Endothelial cell of umbilical vein (primary cell): ENCODE measurements at regions not wholly inside any gene's neighbourhood (a gene's known extent, or its start where the extent isn't known, plus 50 kb on each side); places are given as distances from the start of the nearest gene placed in this dataset.

Experiments used
- BruUV-seq: library from RNA; stranded (reverse); fragments of 400-500 nt; replicated peaks from 2 replicates; lab custom pipeline; 2021; lab: Mats Ljungman, UMichigan
- CTCF ChIA-PET: fragments of 300-600, 350-600 bp; sonication (Branson Sonifier 250); formaldehyde crosslinking; loops from one replicate; lab custom pipeline; 2021; ENCODE audit warnings: antibody characterized with exemption, inconsistent platforms; lab: Charles Lee
- POLR2A ChIA-PET: fragments of 300-600, 350-600 bp; sonication (Branson Sonifier 250); formaldehyde crosslinking; loops from one replicate; lab custom pipeline; 2021; ENCODE audit warnings: antibody characterized with exemption, inconsistent platforms; lab: Charles Lee
- DNase-seq: peaks from one replicate; pipeline ENCODE4 v3.0.0-alpha.2; 2011; ENCODE audit warnings: low read depth, low spot score
- FAIRE-seq: peaks from 2 replicates; lab custom pipeline; 2011; peaks lifted over from hg19 to GRCh38; lab: Jason Lieb, UNC
- H2AFZ ChIP-seq: 2 replicates; pipeline ENCODE4 v1.6.0; 2012; ENCODE audit warnings: low read depth, low read length, control low read depth, inconsistent platforms
- H3K27ac ChIP-seq: 2 replicates; pipeline ENCODE4 v1.5.1; 2011; ENCODE audit warnings: low read depth, mild to moderate bottlenecking, control low read depth, low read length, moderate library complexity; ENCODE audit not compliant: insufficient read depth
- H3K27me3 ChIP-seq, 2 experiments: 2 replicates each; pipeline versions ENCODE4 v1.6.0 to v1.6.1; 2011; ENCODE audit warnings: low read length in 2 of 2, mixed read lengths in 1 of 2; ENCODE audit not compliant: control insufficient read depth in 2 of 2, insufficient read depth in 2 of 2
- H3K36me3 ChIP-seq, 2 experiments: 2 replicates in 1 of 2; 3 replicates in 1 of 2; pipeline ENCODE4 v1.5.1; 2011; ENCODE audit warnings: low read length in 2 of 2, mild to moderate bottlenecking in 1 of 2, moderate library complexity in 1 of 2; ENCODE audit not compliant: control insufficient read depth in 2 of 2, insufficient read depth in 2 of 2; ENCODE audit errors: extremely low read depth in 1 of 2
- H3K4me1 ChIP-seq: 3 replicates; pipeline ENCODE4 v1.5.1; 2011; ENCODE audit warnings: mild to moderate bottlenecking, low read length; ENCODE audit not compliant: control insufficient read depth, insufficient read depth; ENCODE audit errors: extremely low read depth
- H3K4me2 ChIP-seq: 2 replicates; pipeline ENCODE4 v1.6.1; 2011; ENCODE audit warnings: low read length, control low read depth, mixed read lengths; ENCODE audit not compliant: insufficient read depth
- H3K4me3 ChIP-seq, 3 experiments: fragments of 200-600 bp in 1 of 3; sonication (generic), shearing (Covaris generic) in 1 of 3; replicated peaks in 1 of 3; 2 replicates each; pipeline ENCODE4 v1.5.1; 2011 to 2016; ENCODE audit warnings: control low read depth in 3 of 3, low read length in 3 of 3, mild to moderate bottlenecking in 2 of 3, inconsistent platforms in 1 of 3, low read depth in 1 of 3, moderate library complexity in 1 of 3; ENCODE audit not compliant: insufficient read depth in 1 of 3
- H3K79me2 ChIP-seq: 2 replicates; pipeline ENCODE4 v1.6.0; 2012; ENCODE audit warnings: low read length, inconsistent platforms; ENCODE audit not compliant: control insufficient read depth, insufficient read depth
- H3K9ac ChIP-seq: replicated peaks from 2 replicates; pipeline ENCODE3; 2011; ENCODE audit warnings: low read length, control low read depth; ENCODE audit not compliant: insufficient read depth; ENCODE audit errors: extremely low read depth
- H3K9me1 ChIP-seq: replicated peaks from 3 replicates; pipeline ENCODE4 v1.6.0; 2011; ENCODE audit warnings: mild to moderate bottlenecking, low read length; ENCODE audit not compliant: control insufficient read depth, insufficient read depth; ENCODE audit errors: extremely low read depth
- H3K9me3 ChIP-seq: replicated peaks from 2 replicates; pipeline ENCODE4 v1.5.1; 2012; ENCODE audit warnings: low read length, inconsistent platforms; ENCODE audit not compliant: control insufficient read depth, insufficient read depth
- H4K20me1 ChIP-seq: replicated peaks from 2 replicates; pipeline ENCODE3; 2011; ENCODE audit warnings: mild to moderate bottlenecking, low read length; ENCODE audit not compliant: control insufficient read depth, insufficient read depth; ENCODE audit errors: extremely low read depth
- CTCF ChIP-seq, 2 donors: IDR thresholded peaks; 1 replicate in 1 of 2; 2 replicates in 1 of 2; pipeline ENCODE4 v1.5.1; 2011; ENCODE audit warnings: low read length in 2 of 2, mild to moderate bottlenecking in 2 of 2, moderate library complexity in 2 of 2, control low read depth in 1 of 2, inconsistent platforms in 1 of 2, low read depth in 1 of 2; ENCODE audit not compliant: insufficient read depth in 1 of 2; ENCODE audit errors: extremely low read depth in 1 of 2
- EZH2 ChIP-seq: IDR thresholded peaks from 2 replicates; pipeline ENCODE4 v1.6.1; 2012; ENCODE audit warnings: borderline replicate concordance, low read depth, mild to moderate bottlenecking, moderate library complexity, low read length, inconsistent platforms; ENCODE audit not compliant: severe bottlenecking
- FOS ChIP-seq: IDR thresholded peaks from 2 replicates; pipeline ENCODE4 v1.6.1; 2011; ENCODE audit warnings: mild to moderate bottlenecking, low read length, moderate library complexity, borderline replicate concordance; ENCODE audit not compliant: insufficient read depth
- GATA2 ChIP-seq: IDR thresholded peaks from 2 replicates; pipeline ENCODE4 v1.7.0; 2011; ENCODE audit warnings: low read depth, mild to moderate bottlenecking, moderate library complexity, mixed read lengths, low read length; ENCODE audit not compliant: insufficient read length, insufficient read depth
- JUN ChIP-seq: IDR thresholded peaks from 2 replicates; pipeline ENCODE4 v1.6.1; 2011; ENCODE audit warnings: borderline replicate concordance, low read depth; ENCODE audit not compliant: insufficient read length, insufficient read depth
- MAX ChIP-seq: IDR thresholded peaks from 2 replicates; pipeline ENCODE4 v1.6.1; 2011; ENCODE audit not compliant: insufficient read depth, insufficient read length
- MYC ChIP-seq: IDR thresholded peaks from one replicate; pipeline ENCODE4 v1.6.1; 2011; ENCODE audit warnings: mild to moderate bottlenecking, low read depth, low read length
- POLR2A ChIP-seq: IDR thresholded peaks from 2 replicates; pipeline ENCODE4 v1.6.1; 2012; ENCODE audit warnings: low read depth, mild to moderate bottlenecking, control low read depth, low read length
- POLR2AphosphoS5 ChIP-seq: IDR thresholded peaks from 2 replicates; pipeline ENCODE4 v1.6.1; 2012; ENCODE audit warnings: low read depth, mild to moderate bottlenecking, control low read depth, low read length, moderate library complexity; ENCODE audit not compliant: insufficient read depth
- dilution Hi-C: fragments of 300-500 bp; cut with MboI; formaldehyde crosslinking; loops from one replicate; pipeline ENCODE4 v1.15.0; 2019; ENCODE audit warnings: low sequenced_read_pairs; ENCODE audit not compliant: extremely low pct_ligation_motif_present
- intact Hi-C: fragments of 100-400 bp; cut with micrococcal nuclease; formaldehyde crosslinking; loops from one replicate; pipeline ENCODE4 v1.10.0; 2022

- CTCF ChIA-PET, result no interaction called here
- no peak overlapping the region for H3K4me2 ChIP-seq
- POLR2A ChIA-PET, result no interaction called here
- BruUV-seq, result no TSS peak
- H3K9me3 ChIP-seq, result peaks cover 11% of the 10 kb centered on the region
- no peak overlapping the region for H3K27ac ChIP-seq
- DNase-seq (no peak), FAIRE-seq (no peak)
- H3K9ac ChIP-seq, result no peak overlapping the region
- H3K9me1 ChIP-seq, result no peaks in the 10 kb centered on the region
- H3K4me1 ChIP-seq, result no peaks in the 10 kb centered on the region
- TF ChIP-seq MYC (no peak), EZH2 (no peak), GATA2 (no peak), FOS (no peak), POLR2A (no peak), POLR2AphosphoS5 (no peak), CTCF (IDR thresholded peaks at IDR 0.05; ENCODE audit: extremely low read depth in 1 of 2, insufficient read depth in 1 of 2, low read depth in 1 of 2, low read length in 2 of 2) (no peak), JUN (no peak), MAX (no peak)
- H3K36me3 ChIP-seq, result no peaks in the 10 kb centered on the region
- H3K4me3 ChIP-seq, result no peak overlapping the region
- H2AFZ ChIP-seq, result no peak overlapping the region
- dilution Hi-C loops (no loop called here), intact Hi-C loops (no loop called here)
- H4K20me1 ChIP-seq, result no peaks in the 10 kb centered on the region
- no peaks in the 10 kb centered on the region for H3K79me2 ChIP-seq
- H3K27me3 ChIP-seq, result no peaks in the 10 kb centered on the region
Observed at GRCh38 chr22:47814474-47814873, 1052.0 kb downstream of the TBC1D22A start.
